Liver (tissue), 8 donors: ENCODE measurements at regions not wholly inside any gene's neighbourhood (a gene's known extent, or its start where the extent isn't known, plus 50 kb on each side); places are given as distances from the start of the nearest gene placed in this dataset.
"Not testable (repeated sequence)": the region's sequence is repeated elsewhere in the genome, so short reads cannot be mapped to it uniquely, and the experiment has no call there.

Experiments used
- DNase-seq: peaks from one replicate; pipeline ENCODE4 v3.0.0-alpha.2; 2017; ENCODE audit warnings: low spot score
- H3K27ac ChIP-seq, 2 donors: one replicate each; pipeline ENCODE4 v1.7.0; 2013; ENCODE audit warnings: inconsistent platforms in 2 of 2, low read length in 2 of 2, control low read depth in 1 of 2, low read depth in 1 of 2, mild to moderate bottlenecking in 1 of 2
- H3K27me3 ChIP-seq, 4 donors: one replicate each; pipeline versions ENCODE4 v1.6.1 to v1.7.0; 2013; ENCODE audit warnings: low read length in 3 of 4, inconsistent platforms in 1 of 4, mild to moderate bottlenecking in 1 of 4, moderate library complexity in 1 of 4; ENCODE audit not compliant: control insufficient read depth in 4 of 4, insufficient read depth in 4 of 4
- H3K36me3 ChIP-seq, 4 donors: one replicate each; pipeline versions ENCODE4 v1.6.1 to v1.7.0; 2013; ENCODE audit warnings: low read length in 3 of 4, mild to moderate bottlenecking in 3 of 4, low read depth in 1 of 4, moderate library complexity in 1 of 4; ENCODE audit not compliant: control insufficient read depth in 4 of 4, insufficient read depth in 3 of 4
- H3K4me1 ChIP-seq, 4 donors: one replicate each; pipeline versions ENCODE4 v1.6.1 to v1.7.0; 2013; ENCODE audit warnings: low read length in 3 of 4, mild to moderate bottlenecking in 3 of 4, moderate library complexity in 1 of 4; ENCODE audit not compliant: control insufficient read depth in 4 of 4, insufficient read depth in 4 of 4
- H3K4me3 ChIP-seq, 3 donors: one replicate each; pipeline versions ENCODE4 v1.6.1 to v1.7.0; 2013; ENCODE audit warnings: low read length in 3 of 3, control low read depth in 1 of 3, low read depth in 1 of 3, mild to moderate bottlenecking in 1 of 3
- H3K9ac ChIP-seq, 2 donors: one replicate each; pipeline ENCODE4 v1.7.0; 2013; ENCODE audit warnings: low read length in 2 of 2, mild to moderate bottlenecking in 2 of 2, moderate library complexity in 2 of 2, control low read depth in 1 of 2, low read depth in 1 of 2
- H3K9me3 ChIP-seq, 4 donors: one replicate each; pipeline versions ENCODE4 v1.6.1 to v1.7.0; 2013; ENCODE audit warnings: low read length in 3 of 4; ENCODE audit not compliant: control insufficient read depth in 4 of 4
- CTCF ChIP-seq: fragments of 150-350 bp; IDR thresholded peaks from 2 replicates; pipeline ENCODE4 v1.5.1; 2017; ENCODE audit warnings: improper control_type of control experiment, low read depth, low read length; ENCODE audit not compliant: missing input control
- EGR1 ChIP-seq, 2 donors: IDR thresholded peaks; 2 replicates each; pipeline ENCODE4 v1.6.1; 2016 to 2018; ENCODE audit warnings: antibody characterized with exemption in 2 of 2, low read depth in 2 of 2
- GABPA ChIP-seq, 2 donors: IDR thresholded peaks in 1 of 2; conservative IDR thresholded peaks in 1 of 2; 2 replicates each; pipeline ENCODE4 v1.6.1; 2016; ENCODE audit warnings: antibody characterized with exemption in 2 of 2, mild to moderate bottlenecking in 1 of 2, moderate library complexity in 1 of 2
- HNF4A ChIP-seq, 2 donors: conservative IDR thresholded peaks; 2 replicates each; pipeline ENCODE4 v1.6.1; 2016; ENCODE audit warnings: antibody characterized with exemption in 2 of 2, mild to moderate bottlenecking in 2 of 2
- HNF4G ChIP-seq: IDR thresholded peaks from 2 replicates; pipeline ENCODE4 v1.6.1; 2016; ENCODE audit warnings: antibody characterized with exemption
- NR2F2 ChIP-seq: IDR thresholded peaks from 2 replicates; pipeline ENCODE4 v1.6.1; 2016; ENCODE audit warnings: antibody characterized with exemption
- RAD21 ChIP-seq, 2 donors: IDR thresholded peaks; 2 replicates each; pipeline ENCODE4 v1.6.1; 2016; ENCODE audit warnings: antibody characterized with exemption in 2 of 2, mild to moderate bottlenecking in 2 of 2
- TAF1 ChIP-seq: conservative IDR thresholded peaks from 2 replicates; pipeline ENCODE4 v1.6.1; 2016; ENCODE audit warnings: antibody characterized with exemption, mild to moderate bottlenecking
- YY1 ChIP-seq: IDR thresholded peaks from 2 replicates; pipeline ENCODE4 v1.6.1; 2016; ENCODE audit warnings: antibody characterized with exemption, mild to moderate bottlenecking
- WGBS: extraction: QIAGEN DNeasy Blood & Tissue Kit; methylation state at CpG from one replicate; pipeline ENCODE4 v1.1.7; 2013; 5-methylcytosine and 5-hydroxymethylcytosine counted together
- TF ChIP-seq, protein P1 (sequence below): IDR thresholded peaks from 2 replicates; pipeline ENCODE4 v1.6.1; 2016; ENCODE audit warnings: antibody characterized with exemption, mild to moderate bottlenecking
- TF ChIP-seq, protein P2 (sequence below): IDR thresholded peaks from 2 replicates; pipeline ENCODE4 v1.6.1; 2016; ENCODE audit warnings: antibody characterized with exemption
- donor health status: healthy.
- donor health status: healthy.
- donor health status: healthy.
- donor health status: healthy.
- donor health status: healthy.

GRCh38 chr10:3635697-3636096, 149.3 kb downstream of the KLF6 start:
- no peaks in the 10 kb centered on the region for H3K9me3 ChIP-seq
- H3K36me3 ChIP-seq = no peaks in the 10 kb centered on the region
- DNase-seq = no peak
- no peak overlapping the region for H3K9ac ChIP-seq
- H3K4me3 ChIP-seq = no peak overlapping the region
- WGBS = 68% methylated on average over 6 of the region's 6 CpGs
- no peaks in the 10 kb centered on the region for H3K4me1 ChIP-seq
- TF ChIP-seq YY1 (no peak), EGR1 (IDR thresholded peaks at IDR 0.05; ENCODE audit: low read depth in 2 of 2) (no peak), TAF1 (no peak), NR2F2 (no peak), GABPA (IDR thresholded peaks at IDR 0.05 in 1 of 2, conservative IDR thresholded peaks at IDR 0.05 in 1 of 2) (no peak), CTCF (no peak)
- TF ChIP-seq, protein P1, sequence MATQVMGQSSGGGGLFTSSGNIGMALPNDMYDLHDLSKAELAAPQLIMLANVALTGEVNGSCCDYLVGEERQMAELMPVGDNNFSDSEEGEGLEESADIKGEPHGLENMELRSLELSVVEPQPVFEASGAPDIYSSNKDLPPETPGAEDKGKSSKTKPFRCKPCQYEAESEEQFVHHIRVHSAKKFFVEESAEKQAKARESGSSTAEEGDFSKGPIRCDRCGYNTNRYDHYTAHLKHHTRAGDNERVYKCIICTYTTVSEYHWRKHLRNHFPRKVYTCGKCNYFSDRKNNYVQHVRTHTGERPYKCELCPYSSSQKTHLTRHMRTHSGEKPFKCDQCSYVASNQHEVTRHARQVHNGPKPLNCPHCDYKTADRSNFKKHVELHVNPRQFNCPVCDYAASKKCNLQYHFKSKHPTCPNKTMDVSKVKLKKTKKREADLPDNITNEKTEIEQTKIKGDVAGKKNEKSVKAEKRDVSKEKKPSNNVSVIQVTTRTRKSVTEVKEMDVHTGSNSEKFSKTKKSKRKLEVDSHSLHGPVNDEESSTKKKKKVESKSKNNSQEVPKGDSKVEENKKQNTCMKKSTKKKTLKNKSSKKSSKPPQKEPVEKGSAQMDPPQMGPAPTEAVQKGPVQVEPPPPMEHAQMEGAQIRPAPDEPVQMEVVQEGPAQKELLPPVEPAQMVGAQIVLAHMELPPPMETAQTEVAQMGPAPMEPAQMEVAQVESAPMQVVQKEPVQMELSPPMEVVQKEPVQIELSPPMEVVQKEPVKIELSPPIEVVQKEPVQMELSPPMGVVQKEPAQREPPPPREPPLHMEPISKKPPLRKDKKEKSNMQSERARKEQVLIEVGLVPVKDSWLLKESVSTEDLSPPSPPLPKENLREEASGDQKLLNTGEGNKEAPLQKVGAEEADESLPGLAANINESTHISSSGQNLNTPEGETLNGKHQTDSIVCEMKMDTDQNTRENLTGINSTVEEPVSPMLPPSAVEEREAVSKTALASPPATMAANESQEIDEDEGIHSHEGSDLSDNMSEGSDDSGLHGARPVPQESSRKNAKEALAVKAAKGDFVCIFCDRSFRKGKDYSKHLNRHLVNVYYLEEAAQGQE = no peak
- peaks cover 0 to 3% (median 0%) of the 10 kb centered on the region in 4 donors for H3K27me3 ChIP-seq
- no peak overlapping the region for H3K27ac ChIP-seq

DNA sequence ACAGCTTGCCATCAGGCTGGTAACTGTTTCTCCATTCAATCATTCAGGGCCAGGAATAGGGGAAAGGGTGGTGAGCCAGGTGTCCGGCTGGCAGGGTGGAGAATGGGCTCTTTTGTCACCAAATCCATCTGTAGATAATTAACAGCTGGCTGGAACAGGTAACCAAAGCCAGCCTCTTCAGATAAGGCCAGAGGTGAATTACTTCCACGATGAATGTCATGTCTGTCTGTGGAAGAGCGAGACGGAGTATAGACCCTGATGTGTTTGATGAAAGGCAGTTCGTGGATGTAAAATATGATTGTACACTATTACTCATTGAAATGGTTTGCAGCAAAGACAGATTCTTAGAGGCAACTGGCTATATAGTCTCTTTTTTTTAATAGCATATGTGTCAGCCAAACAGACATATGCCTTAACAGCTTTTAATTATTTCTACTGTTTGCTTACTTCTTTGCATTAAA, 149.8 kb downstream of the KLF6 start:
- Histone ChIP-seq H3K36me3 (no peaks in the 10 kb centered on the region), H3K4me1 (no peaks in the 10 kb centered on the region), H3K9ac (no peak overlapping the region), H3K27me3 (peaks cover 0 to 3% (median 0%) of the 10 kb centered on the region in 4 donors), H3K9me3 (no peaks in the 10 kb centered on the region), H3K4me3 (no peak overlapping the region), H3K27ac (no peak overlapping the region)
- DNase-seq = no peak
- WGBS = 72% methylated on average over 5 of the region's 5 CpGs
- TF ChIP-seq NR2F2 (no peak), HNF4G (no peak), HNF4A (conservative IDR thresholded peaks at IDR 0.05) (no peak), GABPA (IDR thresholded peaks at IDR 0.05 in 1 of 2, conservative IDR thresholded peaks at IDR 0.05 in 1 of 2) (no peak), CTCF (no peak), RAD21 (IDR thresholded peaks at IDR 0.05) (no peak)
- TF ChIP-seq, protein P2, sequence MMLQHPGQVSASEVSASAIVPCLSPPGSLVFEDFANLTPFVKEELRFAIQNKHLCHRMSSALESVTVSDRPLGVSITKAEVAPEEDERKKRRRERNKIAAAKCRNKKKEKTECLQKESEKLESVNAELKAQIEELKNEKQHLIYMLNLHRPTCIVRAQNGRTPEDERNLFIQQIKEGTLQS = no peak
- TF ChIP-seq, protein P1 = no peak

DNA sequence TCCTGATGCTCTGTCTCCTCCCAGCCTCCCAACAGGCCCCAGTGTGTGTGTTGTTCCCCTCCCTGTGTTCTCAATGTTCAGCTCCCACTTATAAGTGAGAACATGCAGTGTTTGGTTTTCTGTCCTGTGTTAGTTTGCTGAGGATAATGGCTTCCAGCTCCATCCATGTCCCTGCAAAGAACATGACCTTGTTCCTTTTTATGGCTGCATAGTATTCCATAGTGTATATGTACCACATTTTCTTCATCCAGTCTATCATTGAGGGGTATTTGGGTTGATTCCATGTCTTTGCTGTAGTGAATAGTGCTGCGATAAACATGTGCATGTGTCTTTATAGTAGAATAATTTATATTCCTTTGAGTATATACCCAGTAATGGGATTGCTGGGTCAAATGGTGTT, 150.4 kb downstream of the KLF6 start:
- not testable (repeated sequence) for H3K36me3 ChIP-seq, H3K9ac ChIP-seq, H3K4me3 ChIP-seq, H3K27me3 ChIP-seq, DNase-seq, H3K9me3 ChIP-seq, H3K4me1 ChIP-seq, H3K27ac ChIP-seq
- 92% methylated on average over 1 of the region's 1 CpG for WGBS
